ENCODE measurements at regions not wholly inside any gene's neighbourhood (a gene's known extent, or its start where the extent isn't known, plus 50 kb on each side); places are given as distances from the start of the nearest gene placed in this dataset.

DNA sequence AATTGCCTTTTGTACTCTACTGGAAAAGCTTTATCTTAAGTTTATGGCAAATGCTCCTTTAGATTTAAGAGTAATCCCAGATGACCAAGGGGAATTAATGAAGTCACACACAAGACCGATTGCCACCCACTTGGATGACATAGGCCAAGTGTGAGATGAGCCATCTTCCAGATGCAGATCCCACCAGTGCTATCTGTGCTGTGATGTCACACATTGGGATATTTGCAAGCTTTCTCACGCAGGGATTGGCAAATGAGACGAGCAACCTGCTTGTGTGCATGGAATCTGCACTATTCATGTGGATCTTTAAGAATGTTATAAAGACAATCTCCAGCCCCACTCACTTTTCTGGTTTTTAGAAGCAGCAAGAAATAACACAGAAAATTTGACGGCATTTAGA is 602.1 kb upstream of the TMEM132C start:
- Histone ChIP-seq H3K27me3 (ENCODE audit: control insufficient read depth, insufficient read depth, low read length) (no peaks in the 10 kb centered on the region), H3K36me3 (ENCODE audit: control insufficient read depth, insufficient read depth, low read length) (no peaks in the 10 kb centered on the region), H3K4me3 (ENCODE audit: low read length) (no peak overlapping the region), H3K4me1 (ENCODE audit: control insufficient read depth, insufficient read depth, low read length) (no peaks in the 10 kb centered on the region), H3K27ac (ENCODE audit: low read length) (no peak overlapping the region), H3K9me3 (ENCODE audit: control insufficient read depth, insufficient read depth, low read length) (no peaks in the 10 kb centered on the region)
- no peak overlapping the region for H3K4me3 Mint-ChIP-seq
- H3K27ac Mint-ChIP-seq = no peak overlapping the region
- DNase-seq = no peak
- no peak for TF ChIP-seq CTCF (IDR thresholded peaks at IDR 0.05)
- no peaks in the 10 kb centered on the region for H3K4me1 Mint-ChIP-seq
- H3K27me3 Mint-ChIP-seq (ENCODE audit: low read depth in 2 of 2) = no peaks in the 10 kb centered on the region
- no peak for ATAC-seq
- no peaks in the 10 kb centered on the region for H3K36me3 Mint-ChIP-seq
- intact Hi-C loops (cut with micrococcal nuclease) = no loop called here
- 88% methylated on average over 4 of the region's 4 CpGs for WGBS (ENCODE audit: insufficient coverage)
- H3K9me3 Mint-ChIP-seq = peaks cover 6% of the 10 kb centered on the region in 2 donors

- TF ChIP-seq CTCF (IDR thresholded peaks at IDR 0.05) = no peak
- DNase-seq (no peak), ATAC-seq (no peak)
- Mint-ChIP-seq H3K4me3 (no peak overlapping the region), H3K27ac (no peak overlapping the region), H3K27me3 (ENCODE audit: low read depth in 2 of 2) (no peaks in the 10 kb centered on the region), H3K36me3 (no peaks in the 10 kb centered on the region), H3K9me3 (peaks cover 6% of the 10 kb centered on the region in 2 donors), H3K4me1 (no peaks in the 10 kb centered on the region)
- no peak overlapping the region for H3K4me3 ChIP-seq (ENCODE audit: low read length)
- no peaks in the 10 kb centered on the region for H3K36me3 ChIP-seq (ENCODE audit: control insufficient read depth, insufficient read depth, low read length)
- no peaks in the 10 kb centered on the region for H3K27me3 ChIP-seq (ENCODE audit: control insufficient read depth, insufficient read depth, low read length)
- no peaks in the 10 kb centered on the region for H3K4me1 ChIP-seq (ENCODE audit: control insufficient read depth, insufficient read depth, low read length)
- H3K27ac ChIP-seq (ENCODE audit: low read length) = no peak overlapping the region
- 71% methylated on average over 3 of the region's 3 CpGs for WGBS (ENCODE audit: insufficient coverage)
- no peaks in the 10 kb centered on the region for H3K9me3 ChIP-seq (ENCODE audit: control insufficient read depth, insufficient read depth, low read length)
- intact Hi-C loops (cut with micrococcal nuclease) = no loop called here
Measured at GRCh38 chr12:127667131-127667685, 599.8 kb upstream of the TMEM132C start.

DNA sequence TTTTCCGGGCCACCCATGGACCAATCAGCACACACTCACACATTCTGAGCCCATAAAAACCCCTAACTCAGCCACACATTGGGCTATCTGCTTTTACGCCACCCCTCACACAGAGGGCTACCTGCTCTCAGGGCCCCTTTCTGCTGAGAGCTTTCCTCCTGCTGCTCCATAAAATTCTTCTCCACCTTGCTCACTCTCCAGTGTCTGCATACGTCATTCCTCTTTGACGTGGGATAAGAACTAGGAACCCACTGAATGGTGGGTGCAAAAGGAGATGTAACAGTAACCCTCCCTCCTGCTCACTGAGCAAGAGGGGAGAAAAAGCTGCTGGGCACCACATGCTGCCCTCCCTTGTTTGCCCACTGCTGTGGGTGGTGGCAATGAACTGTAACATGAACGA is 596.7 kb upstream of the TMEM132C start:
- no peaks in the 10 kb centered on the region for H3K36me3 ChIP-seq (ENCODE audit: control insufficient read depth, insufficient read depth, low read length)
- DNase-seq = no peak
- Mint-ChIP-seq H3K27ac (no peak overlapping the region), H3K27me3 (ENCODE audit: low read depth in 2 of 2) (no peaks in the 10 kb centered on the region), H3K4me1 (no peaks in the 10 kb centered on the region), H3K36me3 (no peaks in the 10 kb centered on the region), H3K4me3 (no peak overlapping the region), H3K9me3 (no peaks in the 10 kb centered on the region)
- no peaks in the 10 kb centered on the region for H3K4me1 ChIP-seq (ENCODE audit: control insufficient read depth, insufficient read depth, low read length)
- 87% methylated on average over 5 of the region's 5 CpGs for WGBS (ENCODE audit: insufficient coverage)
- intact Hi-C loops (cut with micrococcal nuclease) = loop anchor here (10.0 kb wide), 1 partner anchor 565 kb away; no protein-coding TSS in a partner anchor
- no peak overlapping the region for H3K4me3 ChIP-seq (ENCODE audit: low read length)
- no peak overlapping the region for H3K27ac ChIP-seq (ENCODE audit: low read length)
- no peaks in the 10 kb centered on the region for H3K9me3 ChIP-seq (ENCODE audit: control insufficient read depth, insufficient read depth, low read length)
- TF ChIP-seq CTCF (IDR thresholded peaks at IDR 0.05) = no peak
- no peak for ATAC-seq
- no peaks in the 10 kb centered on the region for H3K27me3 ChIP-seq (ENCODE audit: control insufficient read depth, insufficient read depth, low read length)

- no peak for TF ChIP-seq CTCF (IDR thresholded peaks at IDR 0.05)
- no peak for DNase-seq
- ATAC-seq = no peak
- Histone ChIP-seq H3K36me3 (ENCODE audit: control insufficient read depth, insufficient read depth, low read length) (no peaks in the 10 kb centered on the region), H3K9me3 (ENCODE audit: control insufficient read depth, insufficient read depth, low read length) (no peaks in the 10 kb centered on the region), H3K27me3 (ENCODE audit: control insufficient read depth, insufficient read depth, low read length) (no peaks in the 10 kb centered on the region), H3K4me3 (ENCODE audit: low read length) (no peak overlapping the region), H3K27ac (ENCODE audit: low read length) (no peak overlapping the region), H3K4me1 (ENCODE audit: control insufficient read depth, insufficient read depth, low read length) (no peaks in the 10 kb centered on the region)
- Mint-ChIP-seq H3K36me3 (no peaks in the 10 kb centered on the region), H3K27ac (no peak overlapping the region), H3K4me1 (no peaks in the 10 kb centered on the region), H3K27me3 (ENCODE audit: low read depth in 2 of 2) (no peaks in the 10 kb centered on the region), H3K9me3 (no peaks in the 10 kb centered on the region), H3K4me3 (no peak overlapping the region)
- WGBS (ENCODE audit: insufficient coverage) = 91% methylated on average over 5 of the region's 5 CpGs
- intact Hi-C loops (cut with micrococcal nuclease) = loop anchor here (10.0 kb wide), 1 partner anchor 566 kb away; no protein-coding TSS in a partner anchor
Measured at GRCh38 chr12:127670796-127671195, 596.2 kb upstream of the TMEM132C start.

Data from natural killer cell (primary cell).